ENCODE measurements at regions not wholly inside any gene's neighbourhood (a gene's known extent, or its start where the extent isn't known, plus 50 kb on each side); places are given as distances from the start of the nearest gene placed in this dataset.
"Not testable (repeated sequence)": the region's sequence is repeated elsewhere in the genome, so short reads cannot be mapped to it uniquely, and the experiment has no call there.

DNA sequence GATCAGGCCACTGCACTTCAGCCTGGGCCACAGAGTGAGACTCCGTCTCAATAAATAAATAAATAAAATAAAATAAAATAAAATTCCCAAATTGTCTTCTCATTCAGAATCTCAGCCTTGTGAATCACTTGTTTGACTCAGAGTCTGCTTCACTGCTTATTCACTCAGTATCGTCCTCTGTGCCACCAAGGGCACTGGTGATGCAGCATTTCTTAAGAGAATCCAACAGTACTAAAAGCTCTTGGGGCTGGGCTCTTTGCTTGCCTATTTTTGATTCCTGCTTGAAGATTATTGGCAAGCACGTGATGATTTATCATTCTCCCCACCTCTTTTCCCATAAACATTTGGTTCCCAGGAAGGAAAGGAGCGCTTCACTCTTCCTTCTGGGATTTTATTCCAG is 54.8 kb upstream of the HMGB1 start:
- H3K27ac Mint-ChIP-seq (ENCODE audit: unreplicated experiment): no peak overlapping the region
- no peak overlapping the region for H3K4me3 Mint-ChIP-seq (ENCODE audit: unreplicated experiment)
- TF ChIP-seq, protein P1, sequence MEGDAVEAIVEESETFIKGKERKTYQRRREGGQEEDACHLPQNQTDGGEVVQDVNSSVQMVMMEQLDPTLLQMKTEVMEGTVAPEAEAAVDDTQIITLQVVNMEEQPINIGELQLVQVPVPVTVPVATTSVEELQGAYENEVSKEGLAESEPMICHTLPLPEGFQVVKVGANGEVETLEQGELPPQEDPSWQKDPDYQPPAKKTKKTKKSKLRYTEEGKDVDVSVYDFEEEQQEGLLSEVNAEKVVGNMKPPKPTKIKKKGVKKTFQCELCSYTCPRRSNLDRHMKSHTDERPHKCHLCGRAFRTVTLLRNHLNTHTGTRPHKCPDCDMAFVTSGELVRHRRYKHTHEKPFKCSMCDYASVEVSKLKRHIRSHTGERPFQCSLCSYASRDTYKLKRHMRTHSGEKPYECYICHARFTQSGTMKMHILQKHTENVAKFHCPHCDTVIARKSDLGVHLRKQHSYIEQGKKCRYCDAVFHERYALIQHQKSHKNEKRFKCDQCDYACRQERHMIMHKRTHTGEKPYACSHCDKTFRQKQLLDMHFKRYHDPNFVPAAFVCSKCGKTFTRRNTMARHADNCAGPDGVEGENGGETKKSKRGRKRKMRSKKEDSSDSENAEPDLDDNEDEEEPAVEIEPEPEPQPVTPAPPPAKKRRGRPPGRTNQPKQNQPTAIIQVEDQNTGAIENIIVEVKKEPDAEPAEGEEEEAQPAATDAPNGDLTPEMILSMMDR (IDR thresholded peaks at IDR 0.05): no peak
- no peaks in the 10 kb centered on the region for H3K27me3 Mint-ChIP-seq (ENCODE audit: unreplicated experiment)
- no peaks in the 10 kb centered on the region for H3K36me3 Mint-ChIP-seq (ENCODE audit: unreplicated experiment)
- DNase-seq (ENCODE audit: extremely low spot score, unreplicated experiment): no peak
- no peaks in the 10 kb centered on the region for H3K4me1 Mint-ChIP-seq (ENCODE audit: unreplicated experiment)
- no peaks in the 10 kb centered on the region for H3K9me3 Mint-ChIP-seq (ENCODE audit: unreplicated experiment)

DNA sequence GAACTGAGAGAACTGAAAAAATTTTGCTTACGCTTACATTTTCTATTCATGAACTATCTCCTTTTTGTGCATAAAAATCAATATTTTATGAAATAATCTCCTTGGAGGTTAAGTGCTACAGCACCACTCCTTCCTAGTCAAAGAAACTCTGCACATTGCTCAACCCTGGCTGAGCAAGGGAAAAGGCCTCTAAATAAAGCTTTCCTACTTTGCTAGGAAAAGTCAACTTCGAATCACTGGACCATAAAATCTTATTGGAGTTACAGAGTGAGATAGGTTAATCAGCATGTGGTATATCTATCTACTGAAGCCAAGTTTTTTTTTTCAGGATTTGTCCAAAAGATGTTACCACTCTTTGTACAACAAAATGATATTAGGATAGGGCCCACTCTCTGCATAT is 57.5 kb upstream of the HMGB1 start:
- no peak for DNase-seq (ENCODE audit: extremely low spot score, unreplicated experiment)
- TF ChIP-seq, protein P1 (IDR thresholded peaks at IDR 0.05): no peak
- no peaks in the 10 kb centered on the region for H3K9me3 Mint-ChIP-seq (ENCODE audit: unreplicated experiment)
- H3K4me1 Mint-ChIP-seq (ENCODE audit: unreplicated experiment): peaks cover 8% of the 10 kb centered on the region
- no peak overlapping the region for H3K4me3 Mint-ChIP-seq (ENCODE audit: unreplicated experiment)
- H3K27ac Mint-ChIP-seq (ENCODE audit: unreplicated experiment): no peak overlapping the region
- no peaks in the 10 kb centered on the region for H3K36me3 Mint-ChIP-seq (ENCODE audit: unreplicated experiment)
- H3K27me3 Mint-ChIP-seq (ENCODE audit: unreplicated experiment): no peaks in the 10 kb centered on the region

DNA sequence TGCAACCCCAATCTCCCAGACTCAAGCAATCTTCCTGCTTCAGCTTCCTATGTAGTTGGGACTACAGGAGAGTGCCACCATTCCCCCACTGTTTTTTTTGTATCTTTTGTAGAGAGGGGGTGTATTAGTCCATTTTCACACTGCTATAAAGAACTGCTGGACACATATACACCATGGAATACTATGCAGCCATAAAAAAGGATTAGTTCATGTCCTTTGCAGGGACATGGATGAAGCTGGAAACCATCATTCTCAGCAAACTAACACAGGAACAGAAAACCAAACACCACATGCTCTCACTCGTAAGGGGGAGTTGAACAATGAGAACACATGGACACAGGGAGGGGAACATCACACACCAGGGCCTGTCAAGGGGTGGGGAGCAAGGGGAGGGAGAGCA is 58.1 kb upstream of the HMGB1 start:
- not testable (repeated sequence) for H3K4me1 Mint-ChIP-seq (ENCODE audit: unreplicated experiment); H3K4me3 Mint-ChIP-seq (ENCODE audit: unreplicated experiment); H3K9me3 Mint-ChIP-seq (ENCODE audit: unreplicated experiment); H3K27me3 Mint-ChIP-seq (ENCODE audit: unreplicated experiment); DNase-seq (ENCODE audit: extremely low spot score, unreplicated experiment); H3K36me3 Mint-ChIP-seq (ENCODE audit: unreplicated experiment); H3K27ac Mint-ChIP-seq (ENCODE audit: unreplicated experiment)

DNA sequence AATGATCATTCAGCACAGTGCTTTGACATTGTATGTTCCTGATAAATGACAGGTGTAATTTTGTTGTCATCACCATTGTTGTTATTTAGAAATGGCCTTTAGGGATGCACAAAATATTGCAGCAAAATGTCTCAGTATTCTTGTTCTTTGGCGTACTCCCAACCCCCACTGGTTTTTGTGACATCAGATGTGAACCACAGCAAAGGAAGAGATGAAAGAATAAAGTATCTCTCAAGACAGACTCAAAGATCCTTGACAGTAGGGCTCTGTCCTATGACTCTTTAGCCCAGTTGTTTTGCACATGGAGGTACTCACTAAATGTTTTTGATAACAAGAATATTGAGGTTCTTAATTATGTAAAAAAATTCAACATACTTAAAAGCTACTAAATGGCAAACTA is 59.5 kb upstream of the HMGB1 start:
- not testable (repeated sequence) for H3K4me1 Mint-ChIP-seq (ENCODE audit: unreplicated experiment); H3K4me3 Mint-ChIP-seq (ENCODE audit: unreplicated experiment); DNase-seq (ENCODE audit: extremely low spot score, unreplicated experiment); H3K27me3 Mint-ChIP-seq (ENCODE audit: unreplicated experiment); H3K9me3 Mint-ChIP-seq (ENCODE audit: unreplicated experiment); H3K36me3 Mint-ChIP-seq (ENCODE audit: unreplicated experiment); H3K27ac Mint-ChIP-seq (ENCODE audit: unreplicated experiment)

DNA sequence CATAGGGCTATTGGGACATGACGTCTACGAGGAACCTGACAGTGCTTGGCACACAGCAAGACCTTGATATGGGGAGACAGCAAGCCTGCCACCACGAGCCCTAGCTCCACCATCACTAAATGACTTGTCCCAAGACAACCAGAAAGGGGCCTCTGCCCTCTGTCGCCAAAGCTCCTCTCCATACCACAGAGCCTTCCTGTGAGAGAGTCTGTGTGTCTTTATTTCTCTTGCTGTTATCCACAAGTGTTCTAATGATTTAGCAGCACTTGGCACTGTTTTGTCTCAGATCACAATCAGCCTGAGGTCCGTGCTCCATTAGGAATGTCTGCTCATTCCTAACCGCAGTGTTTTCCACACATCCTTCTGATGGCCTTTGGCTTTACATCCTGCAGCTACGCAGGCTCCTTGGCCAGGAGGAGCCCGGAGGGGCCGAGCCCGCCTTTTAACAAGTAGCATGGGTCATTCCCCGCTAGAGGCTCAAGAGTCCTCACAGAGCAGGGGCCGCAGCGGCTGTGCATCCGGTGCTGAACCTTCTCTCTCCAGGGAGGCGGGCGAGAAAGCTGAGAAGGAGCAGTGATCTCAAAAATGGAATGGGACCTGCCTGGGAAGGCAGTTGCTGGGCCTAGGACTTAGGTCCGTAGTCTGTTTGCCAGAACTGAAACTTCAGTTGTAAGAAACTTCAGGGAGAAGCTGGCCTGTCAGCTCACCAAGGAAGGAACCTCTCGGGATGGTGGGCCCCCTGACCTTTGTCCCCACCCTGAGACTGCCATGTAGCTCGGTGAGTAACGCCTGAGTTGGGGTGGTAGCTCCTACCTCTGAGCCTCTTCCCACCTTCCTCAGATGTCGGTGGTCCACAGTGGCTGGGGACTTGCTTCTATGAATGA is 61.1 kb upstream of the HMGB1 start:
- no peak for DNase-seq (ENCODE audit: extremely low spot score, unreplicated experiment)
- peaks cover 8% of the 10 kb centered on the region for H3K4me1 Mint-ChIP-seq (ENCODE audit: unreplicated experiment)
- H3K36me3 Mint-ChIP-seq (ENCODE audit: unreplicated experiment): no peaks in the 10 kb centered on the region
- H3K27ac Mint-ChIP-seq (ENCODE audit: unreplicated experiment): no peak overlapping the region
- no peak overlapping the region for H3K4me3 Mint-ChIP-seq (ENCODE audit: unreplicated experiment)
- H3K27me3 Mint-ChIP-seq (ENCODE audit: unreplicated experiment): no peaks in the 10 kb centered on the region
- H3K9me3 Mint-ChIP-seq (ENCODE audit: unreplicated experiment): no peaks in the 10 kb centered on the region
- TF ChIP-seq, protein P1 (IDR thresholded peaks at IDR 0.05): no peak

DNA sequence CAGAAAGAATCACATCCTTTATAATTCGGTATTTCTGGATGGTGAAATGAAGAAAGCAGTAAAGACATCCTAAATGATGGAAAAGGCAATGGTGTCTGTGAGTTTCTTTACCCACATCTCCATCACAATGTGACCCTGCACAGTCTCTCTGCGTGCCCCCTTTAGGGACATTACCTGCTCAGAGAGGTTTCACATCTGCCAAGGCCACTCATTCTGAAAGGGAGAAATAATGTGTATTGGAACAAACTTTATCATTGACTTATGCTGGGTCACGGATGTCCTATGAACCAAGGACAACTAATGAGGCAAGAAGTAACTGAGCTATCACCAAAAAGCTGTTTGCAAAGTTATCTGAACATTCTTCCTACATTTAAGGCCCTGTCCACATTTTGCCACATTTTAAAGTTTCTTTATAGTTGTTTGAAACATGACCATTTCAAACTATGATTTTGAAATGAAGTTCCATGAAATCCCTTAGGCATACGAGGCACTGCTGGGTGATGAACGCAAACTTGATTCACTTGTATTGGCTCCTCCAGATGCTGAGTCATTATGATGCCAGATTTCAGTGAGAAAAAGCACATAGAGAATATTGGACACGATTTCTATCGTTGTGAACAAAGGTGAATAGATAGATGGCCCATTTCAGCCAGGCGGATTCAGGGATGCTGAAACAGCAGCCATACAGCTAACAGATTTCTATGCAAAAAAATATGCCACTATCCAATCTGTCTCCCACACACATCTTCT is 63.5 kb upstream of the HMGB1 start:
- TF ChIP-seq, protein P1 (IDR thresholded peaks at IDR 0.05): no peak
- H3K4me1 Mint-ChIP-seq (ENCODE audit: unreplicated experiment): peaks cover 8% of the 10 kb centered on the region

More for the DNA sequence above, 63.5 kb upstream of the HMGB1 start:
- DNase-seq (ENCODE audit: extremely low spot score, unreplicated experiment): no peak
- H3K9me3 Mint-ChIP-seq (ENCODE audit: unreplicated experiment): no peaks in the 10 kb centered on the region
- H3K27ac Mint-ChIP-seq (ENCODE audit: unreplicated experiment): no peak overlapping the region
- H3K4me3 Mint-ChIP-seq (ENCODE audit: unreplicated experiment): no peak overlapping the region
- no peaks in the 10 kb centered on the region for H3K36me3 Mint-ChIP-seq (ENCODE audit: unreplicated experiment)
- H3K27me3 Mint-ChIP-seq (ENCODE audit: unreplicated experiment): no peaks in the 10 kb centered on the region
